Activated CD4-positive, alpha-beta T cell treated with anti-CD3 and anti-CD28 coated beads, Interleukin-2, amount 50 U/mL, for 24 hours (primary cell): ENCODE measurements at regions not wholly inside any gene's neighbourhood (a gene's known extent, or its start where the extent isn't known, plus 50 kb on each side); places are given as distances from the start of the nearest gene placed in this dataset.
"Not testable (repeated sequence)": the region's sequence is repeated elsewhere in the genome, so short reads cannot be mapped to it uniquely, and the experiment has no call there.

Experiments
- DNase-seq, 2 donors: peaks; one replicate each; pipeline ENCODE4 v3.0.0-alpha.2; 2020; ENCODE audit warnings: low read depth in 1 of 2, low spot score in 1 of 2

DNA sequence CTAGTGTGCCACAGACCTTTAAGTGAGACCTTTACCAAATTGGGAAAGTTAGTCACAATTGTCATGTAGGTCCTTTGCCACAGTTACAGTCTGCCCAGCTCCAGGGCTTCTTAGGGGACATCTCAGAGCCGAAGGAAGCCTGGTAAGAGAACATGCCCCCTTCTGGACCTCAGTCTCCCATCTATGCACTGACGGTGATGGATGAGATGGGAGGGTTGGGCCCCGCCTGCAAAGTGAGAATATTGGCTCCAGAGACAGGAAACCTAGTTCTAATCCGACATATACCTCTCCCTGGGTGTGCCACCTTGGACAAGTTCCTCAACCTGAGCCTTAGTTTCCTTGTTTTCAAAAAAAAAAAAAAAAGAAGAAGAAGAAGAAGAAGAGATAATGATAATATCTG is 85.1 kb upstream of the NAV2 start:
- no peak for DNase-seq

GRCh38 chr11:19625438-19625837 is 87.2 kb upstream of the NAV2 start:
- no peak for DNase-seq

- DNase-seq = no peak
Measured at GRCh38 chr11:19617696-19618523, 94.7 kb upstream of the NAV2 start.

DNA sequence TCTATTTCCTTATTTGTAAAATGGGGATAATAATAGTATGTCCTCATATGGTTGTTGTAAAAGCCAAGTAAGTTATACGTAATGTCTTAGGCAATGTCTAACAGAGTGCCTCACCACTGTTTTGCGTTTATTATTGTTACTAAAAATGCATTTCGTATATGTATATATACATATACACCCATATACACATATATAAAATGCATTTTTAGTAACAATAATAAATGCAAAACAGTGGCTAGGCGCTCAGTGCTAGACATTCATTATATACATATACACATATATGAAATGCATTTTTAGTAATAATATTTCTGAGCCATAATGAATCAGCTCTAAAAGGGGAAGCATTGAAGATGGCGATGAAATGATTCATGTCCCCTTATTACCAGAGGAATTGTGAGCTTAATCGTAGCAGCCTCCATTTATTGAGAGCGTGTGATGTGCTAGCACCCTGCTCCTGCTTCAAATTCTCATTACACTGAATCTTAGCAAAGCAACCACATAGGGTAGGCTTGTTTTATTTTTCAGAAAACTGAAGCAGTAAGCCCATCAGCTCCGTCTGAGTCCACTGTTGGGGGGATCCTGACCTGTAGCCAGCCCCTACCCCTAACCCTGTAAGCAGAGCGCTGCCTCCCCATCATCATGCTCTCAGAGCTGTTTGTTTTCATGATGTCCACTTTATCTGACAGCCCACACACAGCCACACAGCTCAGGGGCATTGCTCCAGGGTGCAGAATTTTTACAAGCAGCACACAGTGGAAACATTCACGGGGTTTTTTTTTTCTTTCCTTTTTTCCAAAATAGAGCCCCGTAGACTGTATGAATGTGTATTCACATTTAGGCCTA is 97.1 kb upstream of the NAV2 start:
- no peak for DNase-seq

DNA sequence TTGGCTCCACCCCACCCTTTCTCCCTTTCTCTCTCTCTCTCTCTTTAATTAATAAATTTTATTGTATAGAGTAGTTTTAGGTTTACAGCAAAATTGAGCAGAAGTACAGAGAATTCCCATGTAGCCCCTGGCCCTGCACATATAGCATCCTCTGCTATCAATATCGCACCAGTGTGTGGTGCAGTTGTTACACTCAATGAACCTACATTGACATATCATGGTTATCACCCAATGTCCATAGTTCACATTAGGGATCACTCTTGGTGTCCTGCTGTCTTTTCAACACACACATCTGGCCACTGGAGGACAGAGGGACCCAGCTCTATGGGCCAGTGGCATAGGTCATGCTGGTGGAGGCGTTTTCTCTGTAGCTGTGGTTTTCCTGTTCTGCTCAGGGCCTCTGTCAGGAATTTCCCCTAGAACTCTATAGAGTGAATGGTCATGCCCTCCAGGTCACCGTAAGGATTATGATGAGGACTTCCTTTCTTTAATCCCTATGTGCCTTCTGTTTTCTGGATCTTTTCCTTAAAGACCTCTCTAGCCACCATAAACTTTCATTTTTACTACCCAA is 98.2 kb upstream of the NAV2 start:
- no peak for DNase-seq

GRCh38 chr11:19612025-19612424 is 100.6 kb upstream of the NAV2 start:
- DNase-seq = not testable (repeated sequence)

GRCh38 chr11:19607656-19608360 is 104.8 kb upstream of the NAV2 start:
- no peak for DNase-seq

- DNase-seq = no peak
Measured at GRCh38 chr11:19606856-19607655, 105.6 kb upstream of the NAV2 start.

- DNase-seq = no peak
Measured at GRCh38 chr11:19605520-19606371, 106.9 kb upstream of the NAV2 start.

- DNase-seq = no peak
Measured at GRCh38 chr11:19604679-19605375, 107.8 kb upstream of the NAV2 start.

- DNase-seq = no peak
Measured at GRCh38 chr11:19603771-19604170, 108.9 kb upstream of the NAV2 start.

DNA sequence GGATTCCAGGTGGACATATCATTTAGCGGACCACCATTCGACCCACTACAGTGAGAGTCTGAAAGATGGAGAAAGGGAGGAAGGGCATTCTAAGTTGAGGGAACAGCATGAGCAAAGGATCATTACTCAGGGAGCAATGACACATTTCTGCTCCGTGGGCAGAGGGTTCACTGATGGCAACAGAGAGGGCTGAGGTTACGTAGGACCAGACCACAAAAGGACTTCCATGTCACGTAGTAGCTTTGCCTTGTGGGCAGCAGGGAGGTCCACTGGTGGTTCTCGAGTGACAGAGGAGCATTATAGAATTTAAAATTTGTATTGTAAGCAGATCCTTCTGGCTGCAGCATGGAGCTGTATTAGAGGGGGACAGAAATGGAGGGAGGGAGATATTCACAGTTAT is 109.7 kb upstream of the NAV2 start:
- DNase-seq = no peak

DNA sequence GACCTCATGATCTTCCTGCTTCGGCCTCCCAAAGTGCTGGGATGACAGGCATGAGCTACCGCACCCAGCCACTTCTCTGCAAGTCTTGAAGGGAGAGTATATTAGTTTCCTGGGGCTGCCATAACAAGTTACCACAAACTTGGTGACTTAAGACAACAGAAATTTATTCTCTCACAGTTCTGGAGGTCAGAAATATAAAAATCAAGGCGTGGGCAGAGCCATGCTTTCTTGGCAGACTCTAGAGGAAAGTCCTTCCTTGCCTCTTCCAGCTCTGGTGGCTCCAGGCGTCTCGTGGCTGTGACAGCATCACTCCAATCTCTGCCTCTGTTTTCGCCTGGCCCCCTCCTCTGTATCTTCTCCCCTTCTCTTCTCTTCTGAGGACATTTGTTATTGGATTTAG is 110.2 kb upstream of the NAV2 start:
- DNase-seq = no peak

- no peak for DNase-seq
Measured at GRCh38 chr11:19601235-19601634, 111.4 kb upstream of the NAV2 start.

- no peak for DNase-seq
Measured at GRCh38 chr11:19599681-19600080, 113.0 kb upstream of the NAV2 start.

DNA sequence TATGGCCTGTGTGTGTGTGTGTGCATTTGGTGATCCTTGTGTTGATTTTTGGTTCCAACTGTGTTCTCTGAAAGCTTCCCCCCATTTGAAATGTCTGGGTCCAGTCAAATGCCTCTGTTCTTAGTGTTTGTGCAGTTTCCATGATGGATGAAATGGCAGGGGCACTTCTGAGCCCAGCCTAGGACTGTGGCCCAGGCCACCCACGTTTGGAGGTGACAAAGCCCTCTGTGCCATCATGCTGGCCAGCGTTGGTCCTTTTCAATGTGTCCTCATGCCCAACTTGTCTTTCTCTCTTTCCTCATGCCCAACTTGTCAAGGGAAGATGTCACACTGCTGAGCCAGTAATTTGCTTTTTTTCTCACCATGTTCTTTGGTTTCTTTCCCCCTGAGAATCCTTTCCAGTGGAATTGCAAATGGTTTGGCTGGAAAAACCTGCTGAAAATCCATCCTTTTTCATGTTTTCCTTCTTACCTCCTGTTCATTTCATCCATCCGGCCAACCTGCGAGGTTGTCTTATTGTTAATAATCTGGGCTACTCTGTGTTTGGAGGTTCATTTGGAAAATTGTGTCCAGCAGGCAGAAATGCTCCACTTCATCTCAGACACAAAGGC is 113.7 kb upstream of the NAV2 start:
- no peak for DNase-seq

DNA sequence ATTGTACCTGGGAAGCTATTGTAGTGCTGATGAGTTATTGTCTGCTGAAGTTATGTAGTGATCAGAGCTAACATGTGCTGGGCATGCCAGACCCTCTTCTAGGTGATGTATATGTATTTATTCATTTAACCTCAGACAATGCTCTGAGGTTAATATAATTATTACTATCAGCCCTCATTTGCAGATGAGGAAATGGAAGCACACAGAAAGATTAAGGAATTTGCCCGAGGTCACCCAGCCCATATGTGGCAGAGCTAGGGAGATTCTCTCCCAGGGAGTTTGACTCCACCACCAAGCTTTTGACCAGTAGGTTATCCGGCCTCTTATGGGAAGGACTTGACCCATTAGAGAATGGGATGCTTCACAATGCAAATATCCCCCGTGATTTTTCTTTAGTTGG is 114.2 kb upstream of the NAV2 start:
- DNase-seq = no peak

DNA sequence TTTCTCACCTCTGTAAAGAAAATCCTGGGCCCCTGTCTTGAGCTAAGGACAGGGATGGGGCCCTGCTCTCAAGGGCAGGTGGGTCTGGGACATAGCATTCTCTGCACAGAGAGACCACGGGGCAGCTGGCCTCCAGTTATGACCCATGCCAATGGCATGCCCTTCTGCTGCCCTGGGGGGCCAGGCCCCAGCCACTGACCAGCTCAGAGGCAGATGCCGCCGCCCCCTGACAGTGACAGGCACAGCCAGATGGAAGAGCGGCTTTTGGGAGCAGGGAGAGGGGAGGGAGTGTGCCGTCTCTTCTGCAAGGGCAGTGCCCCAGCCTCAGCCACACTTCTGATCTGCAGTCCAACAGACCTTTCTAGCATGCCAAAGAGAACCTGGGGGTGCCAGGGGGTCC is 114.8 kb upstream of the NAV2 start:
- DNase-seq = no peak

DNA sequence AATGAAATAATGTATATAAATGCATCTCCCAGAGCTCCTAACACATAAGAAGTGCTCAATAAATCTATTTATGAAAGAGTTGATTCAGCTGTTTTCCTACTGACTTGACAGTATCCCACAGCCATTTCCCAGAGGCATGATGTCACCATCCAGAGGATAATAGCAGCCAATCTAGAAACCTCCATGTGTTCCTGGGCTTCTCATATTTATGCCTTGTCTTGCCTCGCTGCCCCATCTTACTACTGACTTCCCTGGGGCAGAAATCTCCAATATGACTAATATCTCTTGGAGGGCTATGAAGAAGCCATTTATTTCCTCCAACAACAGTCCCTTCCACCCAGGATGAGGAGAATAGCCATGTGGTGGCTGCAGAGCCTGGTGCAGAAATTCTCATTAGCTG is 115.4 kb upstream of the NAV2 start:
- DNase-seq = no peak
